WTC11 (cell line): ENCODE measurements at regions not wholly inside any gene's neighbourhood (a gene's known extent, or its start where the extent isn't known, plus 50 kb on each side); places are given as distances from the start of the nearest gene placed in this dataset.

Experiments
- ATAC-seq: fragments of 200-7000 bp; cut with Tn5 transposase; 2 replicates; pipeline ENCODE4 v1.10.0; 2021; ENCODE audit warnings: mild to moderate bottlenecking, moderate library complexity
- CTCF ChIA-PET: fragments of 300-600 bp; sonication (Branson Sonifier 250); formaldehyde crosslinking; loops from one replicate; lab custom pipeline; 2021; ENCODE audit warnings: antibody characterized with exemption; lab: Charles Lee
- POLR2A ChIA-PET: fragments of 350-600 bp; sonication (Branson Sonifier 250); formaldehyde crosslinking; loops from one replicate; lab custom pipeline; 2021; ENCODE audit warnings: antibody characterized with exemption; lab: Charles Lee
- DNase-seq: peaks from one replicate; pipeline ENCODE4 v3.0.0; 2021; ENCODE audit warnings: low spot score
- H3K27ac Mint-ChIP-seq: 2 replicates; pipeline ENCODE4 v1.8.0; 2021; ENCODE audit warnings: mixed read lengths
- H3K27me3 Mint-ChIP-seq: 2 replicates; pipeline ENCODE4 v1.8.0; 2021; ENCODE audit warnings: low read depth, mild to moderate bottlenecking, moderate library complexity, mixed read lengths
- H3K36me3 Mint-ChIP-seq: 2 replicates; pipeline ENCODE4 v1.8.0; 2021; ENCODE audit warnings: mixed read lengths
- H3K4me1 Mint-ChIP-seq: 2 replicates; pipeline ENCODE4 v1.8.0; 2022; ENCODE audit warnings: mixed read lengths
- H3K4me3 Mint-ChIP-seq: 2 replicates; pipeline ENCODE4 v1.8.0; 2021; ENCODE audit warnings: mild to moderate bottlenecking, moderate library complexity, mixed read lengths
- H3K9me3 Mint-ChIP-seq: 2 replicates; pipeline ENCODE4 v1.8.0; 2021; ENCODE audit warnings: mixed read lengths
- CBFB ChIP-seq: sonication (generic); formaldehyde crosslinking; IDR thresholded peaks from 2 replicates; pipeline ENCODE4 v1.8.1; 2022; ENCODE audit warnings: mild to moderate bottlenecking, low read depth, missing genetic modification reagents
- CREM ChIP-seq: sonication (generic); formaldehyde crosslinking; IDR thresholded peaks from 2 replicates; pipeline ENCODE4 v1.8.1; 2022; ENCODE audit warnings: mild to moderate bottlenecking, missing genetic modification reagents, moderate library complexity
- JAZF1 ChIP-seq: fragments of 250-450 bp; sonication (Bioruptor Pico); IDR thresholded peaks from 2 replicates; pipeline ENCODE4 v1.9.0; 2021; ENCODE audit warnings: moderate library complexity, mild to moderate bottlenecking, inconsistent platforms
- NFATC4 ChIP-seq: fragments of 250-450 bp; sonication (Bioruptor Pico); IDR thresholded peaks from 2 replicates; pipeline ENCODE4 v1.9.0; 2021; ENCODE audit warnings: mild to moderate bottlenecking
- NR2C2 ChIP-seq: sonication (generic); formaldehyde crosslinking; IDR thresholded peaks from 2 replicates; pipeline ENCODE4 v1.8.0; 2022; ENCODE audit warnings: mild to moderate bottlenecking, missing genetic modification reagents
- SOX15 ChIP-seq: fragments of 250-450 bp; sonication (Bioruptor Pico); IDR thresholded peaks from 2 replicates; pipeline ENCODE4 v1.9.0; 2021; ENCODE audit warnings: mild to moderate bottlenecking
- TEAD1 ChIP-seq: sonication (generic); formaldehyde crosslinking; IDR thresholded peaks from 2 replicates; pipeline ENCODE4 v1.8.0; 2022; ENCODE audit warnings: mild to moderate bottlenecking, missing genetic modification reagents
- ZNF121 ChIP-seq: sonication (generic); formaldehyde crosslinking; IDR thresholded peaks from 2 replicates; pipeline ENCODE4 v1.8.0; 2023; ENCODE audit warnings: missing genetic modification reagents
- ZNF232 ChIP-seq: sonication (generic); formaldehyde crosslinking; IDR thresholded peaks from 2 replicates; pipeline ENCODE4 v1.8.0; 2022; ENCODE audit warnings: mild to moderate bottlenecking, missing genetic modification reagents
- ZNF416 ChIP-seq: fragments of 250-450 bp; sonication (Bioruptor Pico); IDR thresholded peaks from 2 replicates; pipeline ENCODE4 v1.9.0; 2021; ENCODE audit warnings: mild to moderate bottlenecking, inconsistent platforms
- TF ChIP-seq, protein P1 (sequence below): fragments of 250-450 bp; sonication (Bioruptor Pico); conservative IDR thresholded peaks from 2 replicates; pipeline ENCODE4 v1.9.0; 2021; ENCODE audit warnings: mild to moderate bottlenecking
- TF ChIP-seq, protein P2 (sequence below): sonication (generic); formaldehyde crosslinking; IDR thresholded peaks from 2 replicates; pipeline ENCODE4 v1.8.1; 2022; ENCODE audit warnings: low read depth, missing genetic modification reagents, borderline replicate concordance
- TF ChIP-seq, protein P3 (sequence below): sonication (generic); formaldehyde crosslinking; IDR thresholded peaks from 2 replicates; pipeline ENCODE4 v1.8.1; 2023; ENCODE audit warnings: mild to moderate bottlenecking, missing genetic modification reagents, moderate library complexity
- TF ChIP-seq, protein P4 (sequence below): fragments of 250-450 bp; sonication (Bioruptor Pico); IDR thresholded peaks from 2 replicates; pipeline ENCODE4 v2.1.2; 2022; ENCODE audit warnings: mild to moderate bottlenecking, moderate library complexity
- TF ChIP-seq, protein P5 (sequence below): sonication (generic); formaldehyde crosslinking; IDR thresholded peaks from 2 replicates; pipeline ENCODE4 v1.8.1; 2022; ENCODE audit warnings: missing genetic modification reagents, borderline replicate concordance
- TF ChIP-seq, protein P6 (sequence below): sonication (generic); formaldehyde crosslinking; IDR thresholded peaks from 2 replicates; pipeline ENCODE4 v1.8.1; 2022; ENCODE audit warnings: mild to moderate bottlenecking, missing genetic modification reagents, moderate library complexity, borderline replicate concordance

DNA sequence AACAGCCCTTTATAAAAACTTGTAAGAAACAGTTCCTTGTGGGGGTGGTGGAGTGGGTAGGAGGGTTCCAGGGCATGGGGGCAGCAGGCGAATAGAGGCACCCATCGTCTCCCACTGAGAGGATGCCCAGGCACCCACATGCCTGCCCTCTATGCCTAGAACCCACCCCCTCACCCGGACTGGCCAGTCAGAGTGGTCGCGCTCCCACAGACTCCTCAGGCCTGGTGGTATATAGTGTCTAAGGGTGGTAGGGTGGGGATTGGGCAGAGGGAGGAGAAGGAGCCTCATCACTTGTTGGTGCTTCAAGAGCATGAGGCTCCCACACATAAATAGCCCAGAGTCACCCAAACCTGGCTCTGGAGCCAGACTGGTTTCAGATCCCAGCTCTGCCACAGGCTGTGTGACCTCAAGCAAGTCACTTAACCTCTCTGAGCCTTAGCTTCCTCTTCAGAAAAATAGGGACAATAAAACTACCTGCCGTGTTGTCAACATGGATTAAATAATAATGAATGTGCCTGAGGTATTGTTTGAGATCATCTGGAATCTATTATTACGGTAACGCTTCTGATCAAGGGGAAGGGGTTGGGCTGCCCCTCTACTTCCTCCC, 262.1 kb downstream of the UACA start (continued):
- TF ChIP-seq, protein P1, sequence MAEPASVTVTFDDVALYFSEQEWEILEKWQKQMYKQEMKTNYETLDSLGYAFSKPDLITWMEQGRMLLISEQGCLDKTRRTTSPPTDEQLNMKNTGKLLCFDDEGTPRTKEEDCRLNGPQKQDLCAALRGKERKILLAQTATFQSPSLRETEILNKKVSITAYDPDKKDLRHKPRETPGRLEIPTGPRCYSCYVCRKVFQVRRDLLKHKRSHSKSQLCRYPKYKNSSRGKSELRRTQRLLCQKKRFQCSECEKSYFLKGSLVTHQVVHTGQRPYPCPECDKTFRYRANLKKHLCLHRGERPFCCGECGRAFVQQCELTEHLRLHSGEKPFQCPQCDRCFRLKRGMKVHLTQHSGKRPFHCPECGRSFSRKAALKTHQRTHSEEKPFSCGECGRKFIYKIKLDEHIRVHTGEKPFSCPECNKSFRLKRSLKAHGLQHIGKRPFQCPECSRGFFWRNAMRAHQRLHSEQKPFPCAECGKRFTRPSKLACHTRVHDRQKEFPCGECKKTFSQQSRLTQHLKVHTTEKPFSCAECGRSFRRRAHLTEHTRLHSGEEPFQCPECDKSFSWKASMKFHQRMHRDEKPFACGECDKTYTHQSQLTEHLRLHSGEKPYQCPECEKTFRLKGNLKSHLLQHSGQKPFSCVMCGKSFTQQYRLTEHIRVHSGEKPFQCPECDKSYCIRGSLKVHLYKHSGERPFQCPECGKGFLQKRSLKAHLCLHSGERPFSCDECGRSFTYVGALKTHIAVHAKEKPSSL (CRISPR knock-in tag) = no peak
- no peak for TF ChIP-seq ZNF121 (CRISPR knock-in tag)

DNA sequence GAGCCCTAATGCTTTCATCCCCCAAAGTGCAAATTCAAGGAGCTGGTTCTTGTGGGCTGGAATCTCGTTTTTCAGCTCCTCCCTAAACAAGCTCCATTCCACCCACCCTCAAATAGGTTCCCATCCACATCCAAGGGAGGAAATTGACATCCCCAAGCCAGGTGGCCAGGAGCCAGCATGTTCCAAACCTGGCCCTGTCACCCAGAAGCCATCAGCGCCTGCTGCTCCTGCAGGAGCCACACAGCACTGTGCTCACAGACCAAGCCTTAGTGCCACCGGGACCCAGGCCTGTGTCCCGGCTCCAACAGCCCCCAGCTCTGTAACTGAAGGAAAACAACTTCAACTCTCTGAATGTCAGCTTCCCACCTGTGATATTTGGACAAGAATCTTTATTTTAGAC, 263.6 kb downstream of the UACA start:
- Mint-ChIP-seq H3K36me3 (no peaks in the 10 kb centered on the region), H3K4me3 (no peak overlapping the region), H3K9me3 (no peaks in the 10 kb centered on the region), H3K27me3 (no peaks in the 10 kb centered on the region), H3K27ac (no peak overlapping the region), H3K4me1 (peaks cover 16% of the 10 kb centered on the region)
- DNase-seq (no peak), ATAC-seq (no peak)
- no peak for TF ChIP-seq ZNF416 (CRISPR knock-in tag)
- TF ChIP-seq CREM (CRISPR knock-in tag) = no peak
- TF ChIP-seq ZNF232 (CRISPR knock-in tag) = no peak
- no peak for TF ChIP-seq TEAD1 (CRISPR knock-in tag)
- no peak for TF ChIP-seq JAZF1 (CRISPR knock-in tag)
- TF ChIP-seq SOX15 (CRISPR knock-in tag) = no peak
- TF ChIP-seq, protein P2, sequence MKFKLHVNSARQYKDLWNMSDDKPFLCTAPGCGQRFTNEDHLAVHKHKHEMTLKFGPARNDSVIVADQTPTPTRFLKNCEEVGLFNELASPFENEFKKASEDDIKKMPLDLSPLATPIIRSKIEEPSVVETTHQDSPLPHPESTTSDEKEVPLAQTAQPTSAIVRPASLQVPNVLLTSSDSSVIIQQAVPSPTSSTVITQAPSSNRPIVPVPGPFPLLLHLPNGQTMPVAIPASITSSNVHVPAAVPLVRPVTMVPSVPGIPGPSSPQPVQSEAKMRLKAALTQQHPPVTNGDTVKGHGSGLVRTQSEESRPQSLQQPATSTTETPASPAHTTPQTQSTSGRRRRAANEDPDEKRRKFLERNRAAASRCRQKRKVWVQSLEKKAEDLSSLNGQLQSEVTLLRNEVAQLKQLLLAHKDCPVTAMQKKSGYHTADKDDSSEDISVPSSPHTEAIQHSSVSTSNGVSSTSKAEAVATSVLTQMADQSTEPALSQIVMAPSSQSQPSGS (CRISPR knock-in tag) = no peak
- no peak for TF ChIP-seq NFATC4 (CRISPR knock-in tag)
- TF ChIP-seq ZNF121 (CRISPR knock-in tag) = no peak
- TF ChIP-seq, protein P3, sequence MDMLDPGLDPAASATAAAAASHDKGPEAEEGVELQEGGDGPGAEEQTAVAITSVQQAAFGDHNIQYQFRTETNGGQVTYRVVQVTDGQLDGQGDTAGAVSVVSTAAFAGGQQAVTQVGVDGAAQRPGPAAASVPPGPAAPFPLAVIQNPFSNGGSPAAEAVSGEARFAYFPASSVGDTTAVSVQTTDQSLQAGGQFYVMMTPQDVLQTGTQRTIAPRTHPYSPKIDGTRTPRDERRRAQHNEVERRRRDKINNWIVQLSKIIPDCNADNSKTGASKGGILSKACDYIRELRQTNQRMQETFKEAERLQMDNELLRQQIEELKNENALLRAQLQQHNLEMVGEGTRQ (CRISPR knock-in tag) = no peak
- TF ChIP-seq, protein P4, sequence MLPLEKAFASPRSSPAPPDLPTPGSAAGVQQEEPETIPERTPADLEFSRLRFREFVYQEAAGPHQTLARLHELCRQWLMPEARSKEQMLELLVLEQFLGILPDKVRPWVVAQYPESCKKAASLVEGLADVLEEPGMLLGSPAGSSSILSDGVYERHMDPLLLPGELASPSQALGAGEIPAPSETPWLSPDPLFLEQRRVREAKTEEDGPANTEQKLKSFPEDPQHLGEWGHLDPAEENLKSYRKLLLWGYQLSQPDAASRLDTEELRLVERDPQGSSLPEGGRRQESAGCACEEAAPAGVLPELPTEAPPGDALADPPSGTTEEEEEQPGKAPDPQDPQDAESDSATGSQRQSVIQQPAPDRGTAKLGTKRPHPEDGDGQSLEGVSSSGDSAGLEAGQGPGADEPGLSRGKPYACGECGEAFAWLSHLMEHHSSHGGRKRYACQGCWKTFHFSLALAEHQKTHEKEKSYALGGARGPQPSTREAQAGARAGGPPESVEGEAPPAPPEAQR = no peak
- TF ChIP-seq CBFB = no peak
- ChIA-PET POLR2A (interaction anchor here (0.6 kb wide), 1 partner anchor 532 kb away, joined by 3 read pairs; no protein-coding TSS in a partner anchor), CTCF (interaction anchor here (1.0 to 1.8 kb wide), 3 partner anchors 12 to 137 kb away, joined by 3 to 4 read pairs (median 4); no protein-coding TSS in a partner anchor)

DNA sequence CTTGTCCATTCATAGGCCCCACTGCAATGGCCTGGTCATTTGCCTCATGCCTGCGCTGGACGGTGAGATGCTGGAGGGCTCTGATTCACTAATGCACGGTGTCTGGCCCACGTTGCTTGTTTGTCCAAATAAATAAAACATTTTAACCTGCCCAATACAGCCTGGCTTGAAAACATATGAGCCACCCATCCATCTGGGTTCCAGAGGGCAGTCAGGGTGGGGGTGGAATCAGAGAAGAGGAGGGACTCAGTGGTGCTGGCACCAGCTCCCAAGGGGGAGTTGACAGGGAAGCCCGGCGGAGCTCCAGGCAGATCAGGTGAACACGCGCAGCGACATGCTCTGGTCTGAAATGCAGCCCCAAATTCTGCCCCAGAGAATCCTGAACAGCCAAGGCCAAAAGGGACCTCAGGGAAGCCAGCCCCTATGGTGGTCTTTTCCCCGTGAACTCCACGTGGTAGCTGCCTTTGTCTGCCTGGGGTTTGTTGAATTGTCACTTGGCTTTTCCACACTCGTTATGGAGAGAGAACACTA, 265.2 kb downstream of the UACA start:
- POLR2A ChIA-PET = interaction anchor here (1.5 kb wide), 1 partner anchor 25 kb away, joined by 4 read pairs; no protein-coding TSS in a partner anchor
- H3K27ac Mint-ChIP-seq = no peak overlapping the region

More for the DNA sequence above, 265.2 kb downstream of the UACA start:
- Mint-ChIP-seq H3K27me3 (no peaks in the 10 kb centered on the region), H3K9me3 (no peaks in the 10 kb centered on the region), H3K36me3 (no peaks in the 10 kb centered on the region), H3K4me3 (no peak overlapping the region), H3K4me1 (peaks cover 5% of the 10 kb centered on the region)
- no peak for DNase-seq
- CTCF ChIA-PET = interaction anchor here (2.0 kb wide), 1 partner anchor 10 kb away, joined by 7 read pairs; no protein-coding TSS in a partner anchor
- TF ChIP-seq, protein P5, sequence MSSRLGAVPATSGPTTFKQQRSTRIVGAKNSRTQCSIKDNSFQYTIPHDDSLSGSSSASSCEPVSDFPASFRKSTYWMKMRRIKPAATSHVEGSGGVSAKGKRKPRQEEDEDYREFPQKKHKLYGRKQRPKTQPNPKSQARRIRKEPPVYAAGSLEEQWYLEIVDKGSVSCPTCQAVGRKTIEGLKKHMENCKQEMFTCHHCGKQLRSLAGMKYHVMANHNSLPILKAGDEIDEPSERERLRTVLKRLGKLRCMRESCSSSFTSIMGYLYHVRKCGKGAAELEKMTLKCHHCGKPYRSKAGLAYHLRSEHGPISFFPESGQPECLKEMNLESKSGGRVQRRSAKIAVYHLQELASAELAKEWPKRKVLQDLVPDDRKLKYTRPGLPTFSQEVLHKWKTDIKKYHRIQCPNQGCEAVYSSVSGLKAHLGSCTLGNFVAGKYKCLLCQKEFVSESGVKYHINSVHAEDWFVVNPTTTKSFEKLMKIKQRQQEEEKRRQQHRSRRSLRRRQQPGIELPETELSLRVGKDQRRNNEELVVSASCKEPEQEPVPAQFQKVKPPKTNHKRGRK = no peak
- TF ChIP-seq, protein P6, sequence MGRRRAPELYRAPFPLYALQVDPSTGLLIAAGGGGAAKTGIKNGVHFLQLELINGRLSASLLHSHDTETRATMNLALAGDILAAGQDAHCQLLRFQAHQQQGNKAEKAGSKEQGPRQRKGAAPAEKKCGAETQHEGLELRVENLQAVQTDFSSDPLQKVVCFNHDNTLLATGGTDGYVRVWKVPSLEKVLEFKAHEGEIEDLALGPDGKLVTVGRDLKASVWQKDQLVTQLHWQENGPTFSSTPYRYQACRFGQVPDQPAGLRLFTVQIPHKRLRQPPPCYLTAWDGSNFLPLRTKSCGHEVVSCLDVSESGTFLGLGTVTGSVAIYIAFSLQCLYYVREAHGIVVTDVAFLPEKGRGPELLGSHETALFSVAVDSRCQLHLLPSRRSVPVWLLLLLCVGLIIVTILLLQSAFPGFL (CRISPR knock-in tag) = no peak
- TF ChIP-seq JAZF1 (CRISPR knock-in tag) = no peak
- TF ChIP-seq NR2C2 (CRISPR knock-in tag) = no peak
- ATAC-seq = no peak
